DOHH2 (cell line): ENCODE measurements at regions not wholly inside any gene's neighbourhood (a gene's known extent, or its start where the extent isn't known, plus 50 kb on each side); places are given as distances from the start of the nearest gene placed in this dataset.

Experiments
- H3F3A ChIP-seq: fragments of 200-600 bp; sonication (generic), shearing (Covaris generic); 2 replicates; pipeline ENCODE4 v1.6.0; 2016; ENCODE audit warnings: antibody characterized with exemption, mild to moderate bottlenecking; ENCODE audit not compliant: control insufficient read depth, insufficient read depth
- H3K27ac ChIP-seq: fragments of 200-600 bp; sonication (generic); 2 replicates; pipeline ENCODE4 v1.5.1; 2014; ENCODE audit warnings: low read depth, mild to moderate bottlenecking, low read length, moderate library complexity
- H3K27me3 ChIP-seq: fragments of 200-600 bp; sonication (generic); 2 replicates; pipeline ENCODE4 v1.6.1; 2014; ENCODE audit warnings: mild to moderate bottlenecking, low read length, mixed read lengths; ENCODE audit not compliant: control insufficient read depth
- H3K36me3 ChIP-seq: fragments of 200-600 bp; sonication (generic); 2 replicates; pipeline ENCODE4 v1.6.1; 2014; ENCODE audit warnings: mild to moderate bottlenecking, low read length, moderate library complexity, mixed read lengths; ENCODE audit not compliant: control insufficient read depth
- H3K4me1 ChIP-seq: fragments of 200-600 bp; sonication (generic); 2 replicates; pipeline ENCODE4 v1.6.1; 2014; ENCODE audit warnings: mild to moderate bottlenecking, low read length, mixed read lengths; ENCODE audit not compliant: control insufficient read depth
- H3K4me2 ChIP-seq: fragments of 200-600 bp; sonication (generic); 2 replicates; pipeline ENCODE4 v1.6.0; 2014; ENCODE audit warnings: mild to moderate bottlenecking, low read length, moderate library complexity
- H3K4me3 ChIP-seq: fragments of 200-600 bp; sonication (generic); 2 replicates; pipeline ENCODE4 v1.5.1; 2014; ENCODE audit warnings: mild to moderate bottlenecking, low read length, mixed read lengths
- H3K79me2 ChIP-seq: fragments of 200-600 bp; sonication (generic); 2 replicates; pipeline ENCODE4 v1.6.1; 2014; ENCODE audit warnings: mild to moderate bottlenecking, low read length, mixed read lengths; ENCODE audit not compliant: control insufficient read depth
- H3K9me2 ChIP-seq: fragments of 200-600 bp; sonication (generic); replicated peaks from 2 replicates; pipeline ENCODE4 v1.6.1; 2014; ENCODE audit warnings: mild to moderate bottlenecking, low read length, mixed read lengths; ENCODE audit not compliant: control insufficient read depth
- H3K9me3 ChIP-seq: fragments of 200-600 bp; sonication (generic); 2 replicates; pipeline ENCODE4 v1.6.1; 2014; ENCODE audit warnings: antibody characterized with exemption, low read length, mixed read lengths; ENCODE audit not compliant: control insufficient read depth, insufficient read depth
- H4K20me1 ChIP-seq: fragments of 200-600 bp; sonication (generic); 2 replicates; pipeline ENCODE4 v1.6.0; 2014; ENCODE audit warnings: low read depth, mild to moderate bottlenecking, antibody characterized with exemption, low read length, moderate library complexity; ENCODE audit not compliant: control insufficient read depth, insufficient read depth
- EZH2phosphoT487 ChIP-seq: fragments of 200-600 bp; sonication (generic); IDR thresholded peaks from 2 replicates; pipeline ENCODE4 v1.6.1; 2017; ENCODE audit warnings: borderline replicate concordance, mild to moderate bottlenecking, antibody characterized with exemption, low read length, moderate library complexity, mixed read lengths
- TF ChIP-seq, protein P1 (sequence below): fragments of 200-600 bp; sonication (generic); IDR thresholded peaks from one replicate; pipeline ENCODE4 v1.5.1; 2014; ENCODE audit warnings: antibody characterized with exemption, mild to moderate bottlenecking, low read depth, low read length; ENCODE audit not compliant: poor library complexity, severe bottlenecking

- H3K9me2 ChIP-seq = no peaks in the 10 kb centered on the region
- H3K36me3 ChIP-seq = no peaks in the 10 kb centered on the region
- H3K4me2 ChIP-seq = no peak overlapping the region
- no peaks in the 10 kb centered on the region for H3K27me3 ChIP-seq
- H3K79me2 ChIP-seq = no peaks in the 10 kb centered on the region
- H3K27ac ChIP-seq = no peak overlapping the region
- no peaks in the 10 kb centered on the region for H3F3A ChIP-seq
- no peak overlapping the region for H3K4me3 ChIP-seq
- H3K9me3 ChIP-seq = peaks cover 4% of the 10 kb centered on the region; the same call in 1 of the 2 replicates
- H3K4me1 ChIP-seq = no peaks in the 10 kb centered on the region
- no peaks in the 10 kb centered on the region for H4K20me1 ChIP-seq
- no peak for TF ChIP-seq EZH2phosphoT487
- TF ChIP-seq, protein P1, sequence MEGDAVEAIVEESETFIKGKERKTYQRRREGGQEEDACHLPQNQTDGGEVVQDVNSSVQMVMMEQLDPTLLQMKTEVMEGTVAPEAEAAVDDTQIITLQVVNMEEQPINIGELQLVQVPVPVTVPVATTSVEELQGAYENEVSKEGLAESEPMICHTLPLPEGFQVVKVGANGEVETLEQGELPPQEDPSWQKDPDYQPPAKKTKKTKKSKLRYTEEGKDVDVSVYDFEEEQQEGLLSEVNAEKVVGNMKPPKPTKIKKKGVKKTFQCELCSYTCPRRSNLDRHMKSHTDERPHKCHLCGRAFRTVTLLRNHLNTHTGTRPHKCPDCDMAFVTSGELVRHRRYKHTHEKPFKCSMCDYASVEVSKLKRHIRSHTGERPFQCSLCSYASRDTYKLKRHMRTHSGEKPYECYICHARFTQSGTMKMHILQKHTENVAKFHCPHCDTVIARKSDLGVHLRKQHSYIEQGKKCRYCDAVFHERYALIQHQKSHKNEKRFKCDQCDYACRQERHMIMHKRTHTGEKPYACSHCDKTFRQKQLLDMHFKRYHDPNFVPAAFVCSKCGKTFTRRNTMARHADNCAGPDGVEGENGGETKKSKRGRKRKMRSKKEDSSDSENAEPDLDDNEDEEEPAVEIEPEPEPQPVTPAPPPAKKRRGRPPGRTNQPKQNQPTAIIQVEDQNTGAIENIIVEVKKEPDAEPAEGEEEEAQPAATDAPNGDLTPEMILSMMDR = no peak
Measured at GRCh38 chr9:2403701-2404100, 217.9 kb upstream of the VLDLR start.

GRCh38 chr9:2406252-2406651 lies 215.3 kb upstream of the VLDLR start:
- Histone ChIP-seq H3K4me3 (no peak overlapping the region), H3K79me2 (no peaks in the 10 kb centered on the region), H3K9me2 (no peaks in the 10 kb centered on the region), H4K20me1 (no peaks in the 10 kb centered on the region), H3K27ac (no peak overlapping the region), H3K27me3 (no peaks in the 10 kb centered on the region), H3K36me3 (no peaks in the 10 kb centered on the region), H3K9me3 (peaks cover 4% of the 10 kb centered on the region; the same call in 1 of the 2 replicates), H3F3A (no peaks in the 10 kb centered on the region), H3K4me2 (no peak overlapping the region), H3K4me1 (no peaks in the 10 kb centered on the region)
- no peak for TF ChIP-seq EZH2phosphoT487
- TF ChIP-seq, protein P1 = no peak

GRCh38 chr9:2407450-2407849 lies 214.1 kb upstream of the VLDLR start:
- H3K79me2 ChIP-seq = no peaks in the 10 kb centered on the region
- no peak overlapping the region for H3K4me3 ChIP-seq
- no peak overlapping the region for H3K4me2 ChIP-seq
- no peaks in the 10 kb centered on the region for H3K36me3 ChIP-seq
- TF ChIP-seq, protein P1 = no peak
- no peak for TF ChIP-seq EZH2phosphoT487
- H3K27ac ChIP-seq = no peak overlapping the region
- H3F3A ChIP-seq = no peaks in the 10 kb centered on the region
- no peaks in the 10 kb centered on the region for H3K4me1 ChIP-seq
- H3K27me3 ChIP-seq = no peaks in the 10 kb centered on the region
- no peaks in the 10 kb centered on the region for H4K20me1 ChIP-seq
- no peaks in the 10 kb centered on the region for H3K9me2 ChIP-seq
- peaks cover 4% of the 10 kb centered on the region; the same call in 1 of the 2 replicates for H3K9me3 ChIP-seq
